ENCODE measurements at regions not wholly inside any gene's neighbourhood (a gene's known extent, or its start where the extent isn't known, plus 50 kb on each side); places are given as distances from the start of the nearest gene placed in this dataset.

DNA sequence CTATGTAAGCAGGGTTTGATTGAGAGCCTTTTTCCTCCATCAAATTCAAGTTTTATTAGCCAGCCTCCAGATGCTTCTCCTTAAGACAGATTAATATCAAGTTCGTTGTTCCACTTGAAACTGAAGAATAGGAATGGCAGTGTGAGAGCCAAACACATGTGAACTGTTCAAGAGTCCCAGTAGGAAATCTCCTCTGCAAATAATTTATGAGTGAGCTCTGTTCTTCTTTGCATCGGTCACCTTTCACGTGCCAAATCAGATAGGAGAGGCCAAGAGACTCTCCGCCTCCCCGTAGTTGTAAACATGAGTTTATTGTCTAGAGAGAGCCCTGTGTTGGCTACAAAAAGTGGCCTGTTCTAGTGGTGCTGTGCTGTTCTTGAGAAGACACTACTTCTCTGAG, 372.1 kb upstream of the NR2F2 start:
- no TSS peak for BruUV-seq (replicated peaks)
- no peaks in the 10 kb centered on the region for H3K36me3 Mint-ChIP-seq (ENCODE audit: insufficient read depth, unreplicated experiment)
- intact Hi-C loops (cut with micrococcal nuclease) = no loop called here
- CTCF ChIA-PET = no interaction called here
- DNase-seq (ENCODE audit: unreplicated experiment) = no peak
- TF ChIP-seq, protein P1, sequence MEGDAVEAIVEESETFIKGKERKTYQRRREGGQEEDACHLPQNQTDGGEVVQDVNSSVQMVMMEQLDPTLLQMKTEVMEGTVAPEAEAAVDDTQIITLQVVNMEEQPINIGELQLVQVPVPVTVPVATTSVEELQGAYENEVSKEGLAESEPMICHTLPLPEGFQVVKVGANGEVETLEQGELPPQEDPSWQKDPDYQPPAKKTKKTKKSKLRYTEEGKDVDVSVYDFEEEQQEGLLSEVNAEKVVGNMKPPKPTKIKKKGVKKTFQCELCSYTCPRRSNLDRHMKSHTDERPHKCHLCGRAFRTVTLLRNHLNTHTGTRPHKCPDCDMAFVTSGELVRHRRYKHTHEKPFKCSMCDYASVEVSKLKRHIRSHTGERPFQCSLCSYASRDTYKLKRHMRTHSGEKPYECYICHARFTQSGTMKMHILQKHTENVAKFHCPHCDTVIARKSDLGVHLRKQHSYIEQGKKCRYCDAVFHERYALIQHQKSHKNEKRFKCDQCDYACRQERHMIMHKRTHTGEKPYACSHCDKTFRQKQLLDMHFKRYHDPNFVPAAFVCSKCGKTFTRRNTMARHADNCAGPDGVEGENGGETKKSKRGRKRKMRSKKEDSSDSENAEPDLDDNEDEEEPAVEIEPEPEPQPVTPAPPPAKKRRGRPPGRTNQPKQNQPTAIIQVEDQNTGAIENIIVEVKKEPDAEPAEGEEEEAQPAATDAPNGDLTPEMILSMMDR (IDR thresholded peaks at IDR 0.05; ENCODE audit: unreplicated experiment) = no peak
- H3K4me1 Mint-ChIP-seq (ENCODE audit: insufficient read depth, unreplicated experiment) = no peaks in the 10 kb centered on the region
- peaks cover 17% of the 10 kb centered on the region for H3K9me3 Mint-ChIP-seq (ENCODE audit: unreplicated experiment)
- no peak overlapping the region for H3K4me3 Mint-ChIP-seq (ENCODE audit: unreplicated experiment)
- no peaks in the 10 kb centered on the region for H3K27me3 Mint-ChIP-seq (ENCODE audit: insufficient read depth, unreplicated experiment)
- POLR2A ChIA-PET = no interaction called here
- H3K27ac Mint-ChIP-seq (ENCODE audit: low read depth, unreplicated experiment) = no peak overlapping the region

DNA sequence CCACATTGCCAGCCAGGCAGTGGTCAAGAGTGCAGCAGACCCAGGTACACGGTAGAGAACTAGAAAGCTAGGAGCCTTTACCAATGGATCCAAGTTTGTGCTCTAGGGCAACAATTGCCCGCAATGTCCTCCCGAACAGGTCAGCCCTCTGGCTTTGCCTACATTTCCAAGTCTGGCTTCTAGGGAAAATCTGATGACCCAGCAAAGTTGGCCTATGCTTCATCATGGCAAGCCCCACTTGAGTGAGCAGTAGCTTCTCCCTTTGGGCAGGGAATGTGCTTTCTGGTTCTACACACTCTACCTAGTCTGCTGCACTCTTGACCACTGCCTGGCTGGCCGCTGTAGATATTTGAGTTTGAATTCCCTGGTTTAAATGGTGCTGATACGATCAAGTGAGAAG, 361.6 kb upstream of the NR2F2 start:
- intact Hi-C loops (cut with micrococcal nuclease) = no loop called here
- BruUV-seq (replicated peaks) = no TSS peak
- no peak for DNase-seq (ENCODE audit: unreplicated experiment)
- Mint-ChIP-seq H3K27me3 (ENCODE audit: insufficient read depth, unreplicated experiment) (no peaks in the 10 kb centered on the region), H3K36me3 (ENCODE audit: insufficient read depth, unreplicated experiment) (no peaks in the 10 kb centered on the region), H3K9me3 (ENCODE audit: unreplicated experiment) (no peaks in the 10 kb centered on the region), H3K4me1 (ENCODE audit: insufficient read depth, unreplicated experiment) (no peaks in the 10 kb centered on the region), H3K4me3 (ENCODE audit: unreplicated experiment) (no peak overlapping the region), H3K27ac (ENCODE audit: low read depth, unreplicated experiment) (no peak overlapping the region)
- CTCF ChIA-PET = no interaction called here
- TF ChIP-seq, protein P1 (IDR thresholded peaks at IDR 0.05; ENCODE audit: unreplicated experiment) = no peak
- POLR2A ChIA-PET = no interaction called here

DNA sequence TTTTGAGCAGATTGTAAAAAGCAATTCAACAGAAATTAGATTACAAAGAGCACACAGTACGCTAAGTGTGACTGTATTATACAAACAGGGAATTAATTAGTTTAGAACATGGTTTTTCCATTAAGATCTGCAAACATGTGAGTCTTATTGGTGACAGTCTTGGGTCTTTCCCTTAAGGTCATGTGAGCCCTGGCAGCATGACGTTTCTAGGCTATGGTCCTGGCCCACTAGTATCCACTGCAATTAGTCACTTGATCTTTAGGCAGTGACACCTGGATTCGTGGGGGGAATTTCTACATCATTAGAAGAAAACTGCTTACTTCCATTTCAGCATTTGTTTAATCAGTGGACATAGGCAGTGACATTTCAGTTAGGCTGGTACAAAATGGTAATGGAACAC, 360.2 kb upstream of the NR2F2 start:
- Mint-ChIP-seq H3K9me3 (ENCODE audit: unreplicated experiment) (peaks cover 1% of the 10 kb centered on the region), H3K36me3 (ENCODE audit: insufficient read depth, unreplicated experiment) (no peaks in the 10 kb centered on the region), H3K4me1 (ENCODE audit: insufficient read depth, unreplicated experiment) (no peaks in the 10 kb centered on the region), H3K4me3 (ENCODE audit: unreplicated experiment) (no peak overlapping the region), H3K27ac (ENCODE audit: low read depth, unreplicated experiment) (no peak overlapping the region), H3K27me3 (ENCODE audit: insufficient read depth, unreplicated experiment) (no peaks in the 10 kb centered on the region)
- POLR2A ChIA-PET = no interaction called here
- no peak for DNase-seq (ENCODE audit: unreplicated experiment)
- BruUV-seq (replicated peaks) = no TSS peak
- CTCF ChIA-PET = interaction anchor here (0.6 kb wide), 1 partner anchor 176 kb away, joined by 3 read pairs; no protein-coding TSS in a partner anchor
- TF ChIP-seq, protein P1 (IDR thresholded peaks at IDR 0.05; ENCODE audit: unreplicated experiment) = no peak
- intact Hi-C loops (cut with micrococcal nuclease) = no loop called here

DNA sequence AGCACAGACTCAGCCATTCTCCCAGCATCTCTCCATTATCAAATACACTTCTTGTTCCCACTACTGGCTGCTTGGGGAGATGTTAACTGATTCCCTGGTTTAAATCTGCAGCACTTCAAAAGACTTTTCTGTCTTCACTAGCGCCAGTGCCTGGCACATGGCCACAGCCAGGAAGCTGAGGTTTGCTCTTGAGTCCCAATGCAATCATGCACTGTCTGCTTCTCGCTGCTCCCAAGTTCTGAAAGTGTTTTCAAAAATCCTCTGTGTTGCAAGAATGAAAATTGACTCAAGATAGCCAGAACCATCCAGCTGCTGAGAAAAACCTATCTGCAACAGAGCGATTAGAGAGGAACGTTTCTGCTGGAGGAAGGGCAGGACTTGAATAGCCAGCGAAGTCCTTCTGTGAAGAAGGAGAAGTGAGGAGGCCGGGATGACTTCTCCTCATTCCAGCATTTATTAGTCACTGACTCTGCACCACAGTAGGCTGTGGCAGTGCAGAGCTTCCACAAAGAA, 358.4 kb upstream of the NR2F2 start:
- no peak overlapping the region for H3K27ac Mint-ChIP-seq (ENCODE audit: low read depth, unreplicated experiment)
- no peak overlapping the region for H3K4me3 Mint-ChIP-seq (ENCODE audit: unreplicated experiment)
- intact Hi-C loops (cut with micrococcal nuclease) = no loop called here
- H3K4me1 Mint-ChIP-seq (ENCODE audit: insufficient read depth, unreplicated experiment) = no peaks in the 10 kb centered on the region
- peaks cover 13% of the 10 kb centered on the region for H3K9me3 Mint-ChIP-seq (ENCODE audit: unreplicated experiment)
- ChIA-PET POLR2A (no interaction called here), CTCF (no interaction called here)
- DNase-seq (ENCODE audit: unreplicated experiment) = no peak
- no peaks in the 10 kb centered on the region for H3K36me3 Mint-ChIP-seq (ENCODE audit: insufficient read depth, unreplicated experiment)
- no peaks in the 10 kb centered on the region for H3K27me3 Mint-ChIP-seq (ENCODE audit: insufficient read depth, unreplicated experiment)
- TF ChIP-seq, protein P1 (IDR thresholded peaks at IDR 0.05; ENCODE audit: unreplicated experiment) = no peak
- no TSS peak for BruUV-seq (replicated peaks)

All from MCF 10A (cell line).